ELF-1 (cell line): ENCODE measurements at regions not wholly inside any gene's neighbourhood (a gene's known extent, or its start where the extent isn't known, plus 50 kb on each side); places are given as distances from the start of the nearest gene placed in this dataset.
"Not testable (repeated sequence)": the region's sequence is repeated elsewhere in the genome, so short reads cannot be mapped to it uniquely, and the experiment has no call there.

Source experiments
- DNase-seq: peaks from one replicate; pipeline ENCODE4 v3.0.0-alpha.2; 2016; ENCODE audit warnings: low read depth, low spot score

DNA sequence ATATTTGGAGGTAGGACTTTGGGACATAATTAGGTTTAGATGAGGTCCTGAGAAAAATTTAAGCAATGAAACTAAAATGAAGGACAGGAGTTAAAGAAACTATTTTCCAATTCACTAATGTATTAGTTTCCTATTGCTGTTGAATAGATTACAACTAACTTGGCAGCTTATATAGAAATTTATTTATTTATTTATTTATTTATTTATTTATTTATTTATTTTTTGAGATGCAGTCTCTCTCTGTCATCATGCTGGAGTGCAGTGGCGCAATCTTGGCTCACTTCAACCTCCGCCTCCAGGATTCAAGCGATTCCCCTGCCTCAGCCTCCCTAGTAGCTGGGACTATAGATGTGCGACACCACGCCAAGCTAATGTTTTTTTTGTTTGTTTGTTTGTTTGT lies 182.4 kb upstream of the ADCY2 start:
- no peak for DNase-seq

- DNase-seq = no peak
Measured at GRCh38 chr5:7214906-7215416, 181.0 kb upstream of the ADCY2 start.

GRCh38 chr5:7218141-7218540 lies 177.8 kb upstream of the ADCY2 start:
- DNase-seq = no peak

DNA sequence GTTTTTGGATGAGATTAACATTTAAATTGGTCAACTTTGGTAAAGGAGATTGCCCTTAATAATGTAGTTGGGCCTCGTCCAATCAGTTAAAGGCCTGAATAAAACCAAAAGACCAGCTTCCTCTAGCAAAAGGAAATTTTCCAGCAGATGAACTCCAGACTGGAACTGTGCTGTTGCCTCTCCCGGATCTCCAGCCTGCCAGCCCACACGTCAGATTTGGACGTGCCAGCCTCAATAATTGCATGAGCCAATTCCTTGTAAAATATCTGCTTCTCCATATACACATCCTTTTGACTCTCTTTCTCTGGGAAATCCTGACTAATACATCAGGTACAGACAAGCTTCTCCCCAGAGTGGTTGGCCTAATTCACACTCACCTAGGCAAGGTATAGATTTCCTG lies 175.8 kb upstream of the ADCY2 start:
- no peak for DNase-seq

- DNase-seq = no peak
Measured at GRCh38 chr5:7221041-7221440, 174.9 kb upstream of the ADCY2 start.

GRCh38 chr5:7225826-7226225 lies 170.1 kb upstream of the ADCY2 start:
- no peak for DNase-seq

DNA sequence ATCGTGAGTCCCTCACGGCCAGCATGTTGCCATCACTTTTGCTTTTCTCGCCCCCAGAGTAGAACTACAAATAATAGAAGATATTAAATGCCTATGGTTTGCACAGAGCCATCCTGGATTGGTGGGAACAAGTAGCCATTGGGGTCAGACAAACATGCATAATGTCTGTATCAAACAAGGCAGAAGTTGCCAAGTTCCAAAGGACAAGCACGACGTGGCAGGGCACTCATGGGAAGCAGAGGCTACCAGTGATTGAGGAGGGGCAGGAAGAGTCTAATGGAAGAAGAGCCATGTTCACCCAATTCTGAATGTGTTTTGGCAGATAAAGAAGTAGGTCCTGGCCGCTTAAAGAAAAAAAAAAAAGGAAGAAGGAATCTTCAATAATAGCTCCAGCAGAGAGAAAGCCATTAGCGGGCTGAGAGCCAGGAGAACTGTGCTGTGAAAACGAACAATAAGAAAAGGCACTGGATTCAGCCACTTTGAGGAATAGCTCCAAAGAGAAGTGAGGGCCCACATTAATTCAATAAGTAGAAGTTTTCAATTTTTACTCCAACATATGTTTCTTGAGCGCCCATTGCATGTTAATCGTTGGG lies 153.7 kb upstream of the ADCY2 start:
- DNase-seq = no peak

DNA sequence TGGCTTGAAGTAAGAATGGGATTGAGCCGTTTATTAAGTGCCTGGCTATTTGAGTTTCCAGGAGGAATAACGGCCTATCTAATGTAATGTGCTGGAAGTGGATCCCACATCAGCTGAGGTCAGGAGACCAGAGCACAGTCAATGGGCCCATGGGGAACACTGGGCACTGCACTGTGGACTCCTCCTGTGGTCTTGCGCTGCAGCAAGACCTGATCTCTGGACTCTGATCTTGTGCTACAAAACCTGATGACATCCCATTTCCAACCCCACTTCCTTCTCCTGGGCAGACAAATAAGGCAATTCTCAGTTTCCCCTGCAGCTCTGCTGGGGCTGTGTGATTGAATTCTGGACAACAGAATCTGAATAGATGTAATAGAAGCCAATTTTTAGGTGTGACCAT lies 151.7 kb upstream of the ADCY2 start:
- no peak for DNase-seq

- no peak for DNase-seq
Measured at GRCh38 chr5:7245121-7245651, 150.8 kb upstream of the ADCY2 start.

DNA sequence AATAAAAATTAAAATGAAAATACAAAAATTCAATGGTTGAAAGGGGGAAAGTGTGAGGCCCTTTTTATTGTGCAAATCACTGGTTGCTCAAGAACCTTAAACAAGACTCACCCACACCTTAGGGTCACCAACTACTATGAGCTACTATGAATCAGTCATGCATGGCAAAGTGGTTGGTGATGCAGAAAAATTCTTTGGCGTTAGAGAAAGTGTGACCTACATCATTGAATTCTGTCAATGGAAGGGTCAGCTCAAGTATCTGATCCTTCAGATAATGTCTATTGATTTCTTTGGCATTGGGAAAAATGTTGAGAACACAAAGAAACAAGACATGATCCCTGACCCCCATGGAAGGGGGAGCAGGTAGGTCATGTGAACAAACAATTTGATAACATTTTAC lies 149.7 kb upstream of the ADCY2 start:
- DNase-seq = no peak

GRCh38 chr5:7250004-7250403 lies 145.9 kb upstream of the ADCY2 start:
- DNase-seq = no peak

DNA sequence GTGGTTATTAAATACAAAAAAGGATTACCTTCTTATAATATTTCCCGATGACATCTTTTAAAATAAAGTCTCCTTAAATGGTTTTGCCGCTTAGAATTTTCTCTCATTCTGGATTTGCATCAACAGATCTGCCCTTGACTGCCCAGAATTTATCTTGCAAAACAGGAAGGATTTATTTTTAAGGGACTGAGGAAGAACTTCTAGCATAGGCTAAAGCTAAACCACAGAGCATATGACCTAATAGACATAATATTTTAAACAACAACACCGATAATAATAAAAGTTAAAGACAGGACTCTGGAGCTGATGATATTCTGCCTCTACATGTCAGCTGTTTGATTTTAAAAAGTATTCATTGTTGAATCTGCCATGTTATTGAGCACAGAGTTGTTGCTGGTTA lies 145.3 kb upstream of the ADCY2 start:
- DNase-seq = no peak

DNA sequence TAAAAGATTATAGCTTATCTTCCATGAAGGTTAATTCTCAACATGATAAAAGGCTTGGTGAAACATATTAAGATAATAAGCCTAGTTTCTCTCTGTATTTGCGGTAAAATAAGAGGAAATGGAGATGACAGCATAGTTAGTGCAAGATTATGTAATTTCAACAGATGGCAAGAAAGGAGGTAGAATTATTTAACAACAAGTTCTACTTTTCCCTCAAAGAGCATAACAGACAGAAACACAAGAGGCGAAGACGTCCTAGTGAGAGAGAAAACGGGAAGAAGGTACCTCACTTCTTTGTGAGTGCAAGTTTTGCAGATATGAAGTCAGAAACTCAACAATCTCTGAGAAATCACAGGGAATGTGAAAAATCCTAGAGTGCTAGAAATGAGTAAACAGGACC lies 144.8 kb upstream of the ADCY2 start:
- no peak for DNase-seq

- peak; percentile 88 for DNase-seq
Measured at GRCh38 chr5:7261049-7261448, 134.9 kb upstream of the ADCY2 start.

GRCh38 chr5:7261900-7262299 lies 134.0 kb upstream of the ADCY2 start:
- no peak for DNase-seq

DNA sequence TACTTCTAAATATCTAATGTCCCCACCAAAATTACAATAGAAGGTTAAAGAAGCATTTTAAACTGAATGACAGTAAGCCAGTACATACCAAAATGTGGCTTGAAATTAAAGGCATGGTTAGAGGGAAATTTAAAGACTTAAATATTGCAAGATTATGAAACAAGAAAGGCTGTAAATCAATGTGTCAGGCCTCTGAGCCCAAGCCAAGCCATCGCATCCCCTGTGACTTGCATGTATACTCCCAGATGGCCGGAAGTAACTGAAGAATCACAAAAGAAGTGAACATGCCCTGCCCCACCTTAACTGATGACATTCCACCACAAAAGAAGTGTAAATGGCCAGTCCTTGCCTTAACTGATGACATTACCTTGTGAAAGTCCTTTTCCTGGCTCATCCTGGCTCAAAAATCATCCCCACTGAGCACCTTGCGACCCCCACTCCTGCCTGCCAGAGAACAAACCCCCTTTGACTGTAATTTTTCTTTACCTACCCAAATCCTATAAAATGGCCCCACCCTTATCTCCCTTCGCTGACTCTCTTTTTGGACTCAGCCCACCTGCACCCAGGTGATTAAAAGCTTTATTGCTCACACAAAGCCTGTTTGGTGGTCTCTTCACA lies 132.4 kb upstream of the ADCY2 start:
- DNase-seq = not testable (repeated sequence)

GRCh38 chr5:7265776-7266175 lies 130.2 kb upstream of the ADCY2 start:
- DNase-seq = not testable (repeated sequence)

GRCh38 chr5:7268722-7269121 lies 127.2 kb upstream of the ADCY2 start:
- not testable (repeated sequence) for DNase-seq

- DNase-seq = no peak
Measured at GRCh38 chr5:7269591-7270274, 126.2 kb upstream of the ADCY2 start.

- no peak for DNase-seq
Measured at GRCh38 chr5:7271435-7272084, 124.4 kb upstream of the ADCY2 start.

GRCh38 chr5:7272408-7272965 lies 123.5 kb upstream of the ADCY2 start:
- DNase-seq = no peak

GRCh38 chr5:7274203-7274602 lies 121.7 kb upstream of the ADCY2 start:
- no peak for DNase-seq
